Keratinocyte (primary cell): ENCODE measurements at regions not wholly inside any gene's neighbourhood (a gene's known extent, or its start where the extent isn't known, plus 50 kb on each side); places are given as distances from the start of the nearest gene placed in this dataset.

Source experiments
- DNase-seq: peaks from one replicate; pipeline ENCODE4 v3.0.0-alpha.2; 2011; ENCODE audit warnings: low read depth, missing footprints, low spot score
- FAIRE-seq: peaks from 2 replicates; lab custom pipeline; 2011; peaks lifted over from hg19 to GRCh38; lab: Jason Lieb, UNC
- H2AFZ ChIP-seq: 2 replicates; pipeline ENCODE4 v1.6.0; 2012; ENCODE audit warnings: low read length, control low read depth, inconsistent platforms; ENCODE audit not compliant: control insufficient read depth
- H3K27ac ChIP-seq: 2 replicates; pipeline ENCODE4 v1.5.1; 2011; ENCODE audit warnings: low read length; ENCODE audit not compliant: control insufficient read depth, insufficient read depth
- H3K27me3 ChIP-seq: 3 replicates; pipeline ENCODE4 v1.6.0; 2011; ENCODE audit warnings: low read length; ENCODE audit not compliant: control insufficient read depth, insufficient read depth; ENCODE audit errors: extremely low read depth
- H3K36me3 ChIP-seq, 2 experiments: 2 replicates in 1 of 2; 3 replicates in 1 of 2; pipeline ENCODE4 v1.5.1; 2011; ENCODE audit warnings: low read length in 2 of 2, mild to moderate bottlenecking in 1 of 2; ENCODE audit not compliant: control insufficient read depth in 2 of 2, insufficient read depth in 2 of 2; ENCODE audit errors: extremely low read depth in 1 of 2
- H3K4me1 ChIP-seq: 3 replicates; pipeline ENCODE4 v1.5.1; 2011; ENCODE audit warnings: low read length; ENCODE audit not compliant: control insufficient read depth, insufficient read depth; ENCODE audit errors: extremely low read depth
- H3K4me2 ChIP-seq: 3 replicates; pipeline ENCODE4 v1.6.0; 2011; ENCODE audit warnings: low read depth, low read length; ENCODE audit not compliant: control insufficient read depth, insufficient read depth; ENCODE audit errors: extremely low read depth
- H3K4me3 ChIP-seq, 3 experiments: fragments of 200-600 bp in 1 of 3; sonication (generic) in 1 of 3; 2 replicates in 2 of 3; 3 replicates in 1 of 3; pipeline ENCODE4 v1.5.1; 2011 to 2016; ENCODE audit warnings: low read length in 3 of 3, mild to moderate bottlenecking in 3 of 3, control low read depth in 2 of 3, inconsistent platforms in 1 of 3, low read depth in 1 of 3, mixed read lengths in 1 of 3, mixed run types in 1 of 3, moderate library complexity in 1 of 3; ENCODE audit not compliant: control insufficient read depth in 2 of 3, insufficient read depth in 2 of 3; ENCODE audit errors: extremely low read depth in 1 of 3
- H3K79me2 ChIP-seq: 2 replicates; pipeline ENCODE4 v1.6.0; 2012; ENCODE audit warnings: low read length; ENCODE audit not compliant: control insufficient read depth, insufficient read depth
- H3K9ac ChIP-seq: 3 replicates; pipeline ENCODE4 v1.6.0; 2011; ENCODE audit warnings: low read length; ENCODE audit not compliant: control insufficient read depth, insufficient read depth; ENCODE audit errors: extremely low read depth
- H3K9me1 ChIP-seq: 3 replicates; pipeline ENCODE4 v1.6.0; 2011; ENCODE audit warnings: low read length; ENCODE audit not compliant: control insufficient read depth, insufficient read depth; ENCODE audit errors: extremely low read depth
- H3K9me3 ChIP-seq: 2 replicates; pipeline ENCODE4 v1.5.1; 2012; ENCODE audit warnings: low read depth, low read length; ENCODE audit not compliant: control insufficient read depth
- H4K20me1 ChIP-seq: 3 replicates; pipeline ENCODE4 v1.6.0; 2011; ENCODE audit warnings: low read length; ENCODE audit not compliant: control insufficient read depth, insufficient read depth; ENCODE audit errors: extremely low read depth
- EZH2 ChIP-seq: IDR thresholded peaks from one replicate; pipeline ENCODE4 v1.6.1; 2012; ENCODE audit warnings: inconsistent platforms, mild to moderate bottlenecking, low read length, moderate library complexity
- dilution Hi-C: fragments of 300-500 bp; cut with MboI; formaldehyde crosslinking; loops from one replicate; pipeline ENCODE4 v1.7.0; 2020; ENCODE audit warnings: low sequenced_read_pairs; ENCODE audit not compliant: extremely low pct_ligation_motif_present
- TF ChIP-seq, protein P1 (sequence below), 3 experiments: IDR thresholded peaks in 1 of 3; conservative IDR thresholded peaks in 1 of 3; optimal IDR thresholded peaks in 1 of 3; 2 replicates in 2 of 3; 3 replicates in 1 of 3; pipeline versions ENCODE3 to v1.5.1; 2011; ENCODE audit warnings: low read length in 3 of 3, mild to moderate bottlenecking in 3 of 3, moderate library complexity in 2 of 3, control low read depth in 1 of 3, inconsistent platforms in 1 of 3; ENCODE audit not compliant: insufficient read depth in 2 of 3; ENCODE audit errors: extremely low read depth in 1 of 3

DNA sequence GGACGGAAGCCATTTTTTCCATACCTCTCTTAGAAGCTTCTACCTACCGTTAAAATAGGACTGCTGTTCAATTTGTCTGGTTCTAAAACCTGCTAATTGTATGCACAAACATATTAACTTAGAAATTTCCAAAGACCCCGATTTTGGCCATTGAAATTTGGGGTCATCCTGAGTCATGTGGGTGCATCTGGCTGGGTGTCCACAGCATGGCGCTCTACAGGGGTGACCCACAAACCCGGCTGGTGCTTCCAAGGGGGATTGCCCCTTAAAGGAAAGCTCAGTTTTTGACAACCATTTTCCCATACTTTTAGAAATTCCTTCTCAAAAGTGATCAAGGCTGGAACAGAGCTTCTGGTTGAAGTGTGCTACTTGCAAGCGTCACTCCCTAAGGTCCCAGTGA, 83.9 kb upstream of the EIF5 start:
- no peaks in the 10 kb centered on the region for H4K20me1 ChIP-seq
- no peaks in the 10 kb centered on the region for H3K36me3 ChIP-seq
- H2AFZ ChIP-seq = no peak overlapping the region
- H3K79me2 ChIP-seq = no peaks in the 10 kb centered on the region
- peaks cover 6% of the 10 kb centered on the region for H3K4me1 ChIP-seq
- DNase-seq = no peak
- no peak overlapping the region for H3K9ac ChIP-seq
- H3K27ac ChIP-seq = no peak overlapping the region
- dilution Hi-C loops = no loop called here
- peaks cover 3% of the 10 kb centered on the region for H3K27me3 ChIP-seq
- no peak overlapping the region for H3K4me2 ChIP-seq
- no peak for FAIRE-seq
- no peak overlapping the region for H3K4me3 ChIP-seq
- TF ChIP-seq EZH2 = no peak
- TF ChIP-seq, protein P1, sequence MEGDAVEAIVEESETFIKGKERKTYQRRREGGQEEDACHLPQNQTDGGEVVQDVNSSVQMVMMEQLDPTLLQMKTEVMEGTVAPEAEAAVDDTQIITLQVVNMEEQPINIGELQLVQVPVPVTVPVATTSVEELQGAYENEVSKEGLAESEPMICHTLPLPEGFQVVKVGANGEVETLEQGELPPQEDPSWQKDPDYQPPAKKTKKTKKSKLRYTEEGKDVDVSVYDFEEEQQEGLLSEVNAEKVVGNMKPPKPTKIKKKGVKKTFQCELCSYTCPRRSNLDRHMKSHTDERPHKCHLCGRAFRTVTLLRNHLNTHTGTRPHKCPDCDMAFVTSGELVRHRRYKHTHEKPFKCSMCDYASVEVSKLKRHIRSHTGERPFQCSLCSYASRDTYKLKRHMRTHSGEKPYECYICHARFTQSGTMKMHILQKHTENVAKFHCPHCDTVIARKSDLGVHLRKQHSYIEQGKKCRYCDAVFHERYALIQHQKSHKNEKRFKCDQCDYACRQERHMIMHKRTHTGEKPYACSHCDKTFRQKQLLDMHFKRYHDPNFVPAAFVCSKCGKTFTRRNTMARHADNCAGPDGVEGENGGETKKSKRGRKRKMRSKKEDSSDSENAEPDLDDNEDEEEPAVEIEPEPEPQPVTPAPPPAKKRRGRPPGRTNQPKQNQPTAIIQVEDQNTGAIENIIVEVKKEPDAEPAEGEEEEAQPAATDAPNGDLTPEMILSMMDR (optimal IDR thresholded peaks at IDR 0.05 in 1 of 3, IDR thresholded peaks at IDR 0.05 in 1 of 3, conservative IDR thresholded peaks at IDR 0.05 in 1 of 3; ENCODE audit: extremely low read depth in 1 of 3, insufficient read depth in 2 of 3, low read length in 3 of 3) = no peak
- H3K9me3 ChIP-seq = no peaks in the 10 kb centered on the region
- H3K9me1 ChIP-seq = no peaks in the 10 kb centered on the region

- Histone ChIP-seq H4K20me1 (no peaks in the 10 kb centered on the region), H3K27me3 (peaks cover 3% of the 10 kb centered on the region), H3K4me1 (peaks cover 6% of the 10 kb centered on the region), H3K27ac (no peak overlapping the region), H3K9ac (no peak overlapping the region), H3K4me2 (no peak overlapping the region), H3K4me3 (no peak overlapping the region), H2AFZ (no peak overlapping the region), H3K9me1 (no peaks in the 10 kb centered on the region), H3K79me2 (no peaks in the 10 kb centered on the region), H3K36me3 (no peaks in the 10 kb centered on the region), H3K9me3 (no peaks in the 10 kb centered on the region)
- TF ChIP-seq, protein P1 (optimal IDR thresholded peaks at IDR 0.05 in 1 of 3, IDR thresholded peaks at IDR 0.05 in 1 of 3, conservative IDR thresholded peaks at IDR 0.05 in 1 of 3; ENCODE audit: extremely low read depth in 1 of 3, insufficient read depth in 2 of 3, low read length in 3 of 3) = no peak
- no peak for TF ChIP-seq EZH2
- FAIRE-seq = no peak
- dilution Hi-C loops = no loop called here
- no peak for DNase-seq
Measured at GRCh38 chr14:103250874-103251273, 83.2 kb upstream of the EIF5 start.
